ENCODE measurements at regions not wholly inside any gene's neighbourhood (a gene's known extent, or its start where the extent isn't known, plus 50 kb on each side); places are given as distances from the start of the nearest gene placed in this dataset.

- Histone ChIP-seq H3K27ac (ENCODE audit: low read depth in 1 of 2, low read length in 2 of 2) (no peak overlapping the region), H3K9me3 (ENCODE audit: control insufficient read depth in 4 of 4, low read length in 3 of 4) (no peaks in the 10 kb centered on the region), H3K4me1 (ENCODE audit: control insufficient read depth in 4 of 4, insufficient read depth in 4 of 4, low read length in 3 of 4) (peaks cover 2 to 10% (median 6%) of the 10 kb centered on the region in 4 donors), H3K9ac (ENCODE audit: low read depth in 1 of 2, low read length in 2 of 2) (no peak overlapping the region), H3K4me3 (ENCODE audit: low read depth in 1 of 3, low read length in 3 of 3) (no peak overlapping the region), H3K27me3 (ENCODE audit: control insufficient read depth in 4 of 4, insufficient read depth in 4 of 4, low read length in 3 of 4) (no peaks in the 10 kb centered on the region), H3K36me3 (ENCODE audit: control insufficient read depth in 4 of 4, insufficient read depth in 3 of 4, low read depth in 1 of 4, low read length in 3 of 4) (no peaks in the 10 kb centered on the region)
- TF ChIP-seq FOXA1 (IDR thresholded peaks at IDR 0.05) (no peak), GABPA (IDR thresholded peaks at IDR 0.05 in 1 of 2, conservative IDR thresholded peaks at IDR 0.05 in 1 of 2) (no peak), MAX (IDR thresholded peaks at IDR 0.05) (no peak), HNF4G (IDR thresholded peaks at IDR 0.05) (no peak), RAD21 (IDR thresholded peaks at IDR 0.05) (no peak), TAF1 (conservative IDR thresholded peaks at IDR 0.05) (no peak), ATF3 (IDR thresholded peaks at IDR 0.05) (no peak)
- DNase-seq (ENCODE audit: low spot score): no peak
- WGBS: 89% methylated on average over 10 of the region's 10 CpGs
Measured at GRCh38 chr6:105786890-105787655, 299.1 kb upstream of the PRDM1 start.

GRCh38 chr6:105786449-105786848, 299.7 kb upstream of the PRDM1 start:
- H3K27ac ChIP-seq (ENCODE audit: low read depth in 1 of 2, low read length in 2 of 2): no peak overlapping the region
- H3K27me3 ChIP-seq (ENCODE audit: control insufficient read depth in 4 of 4, insufficient read depth in 4 of 4, low read length in 3 of 4): no peaks in the 10 kb centered on the region
- no peak for DNase-seq (ENCODE audit: low spot score)
- no peak overlapping the region for H3K9ac ChIP-seq (ENCODE audit: low read depth in 1 of 2, low read length in 2 of 2)
- peaks cover 0 to 4% (median under 1%) of the 10 kb centered on the region in 4 donors for H3K4me1 ChIP-seq (ENCODE audit: control insufficient read depth in 4 of 4, insufficient read depth in 4 of 4, low read length in 3 of 4)
- no peaks in the 10 kb centered on the region for H3K9me3 ChIP-seq (ENCODE audit: control insufficient read depth in 4 of 4, low read length in 3 of 4)
- no peaks in the 10 kb centered on the region for H3K36me3 ChIP-seq (ENCODE audit: control insufficient read depth in 4 of 4, insufficient read depth in 3 of 4, low read depth in 1 of 4, low read length in 3 of 4)
- 79% methylated on average over 1 of the region's 1 CpG for WGBS
- H3K4me3 ChIP-seq (ENCODE audit: low read depth in 1 of 3, low read length in 3 of 3): no peak overlapping the region
- TF ChIP-seq NR2F2 (IDR thresholded peaks at IDR 0.05) (no peak), ZBTB33 (IDR thresholded peaks at IDR 0.05) (no peak), RXRA (IDR thresholded peaks at IDR 0.05) (no peak), HNF4G (IDR thresholded peaks at IDR 0.05) (no peak)

- H3K9me3 ChIP-seq (ENCODE audit: control insufficient read depth in 4 of 4, low read length in 3 of 4): no peaks in the 10 kb centered on the region
- no peak overlapping the region for H3K9ac ChIP-seq (ENCODE audit: low read depth in 1 of 2, low read length in 2 of 2)
- DNase-seq (ENCODE audit: low spot score): no peak
- H3K27ac ChIP-seq (ENCODE audit: low read depth in 1 of 2, low read length in 2 of 2): no peak overlapping the region
- no peaks in the 10 kb centered on the region for H3K27me3 ChIP-seq (ENCODE audit: control insufficient read depth in 4 of 4, insufficient read depth in 4 of 4, low read length in 3 of 4)
- WGBS: 79% methylated on average over 6 of the region's 6 CpGs
- H3K4me1 ChIP-seq (ENCODE audit: control insufficient read depth in 4 of 4, insufficient read depth in 4 of 4, low read length in 3 of 4): no peaks in the 10 kb centered on the region
- TF ChIP-seq JUND (IDR thresholded peaks at IDR 0.05) (no peak), TAF1 (conservative IDR thresholded peaks at IDR 0.05) (no peak), EGR1 (IDR thresholded peaks at IDR 0.05; ENCODE audit: low read depth in 2 of 2) (no peak), ATF3 (IDR thresholded peaks at IDR 0.05) (no peak), ZBTB33 (IDR thresholded peaks at IDR 0.05) (no peak), HNF4G (IDR thresholded peaks at IDR 0.05) (no peak), NR2F2 (IDR thresholded peaks at IDR 0.05) (no peak), FOXA1 (IDR thresholded peaks at IDR 0.05) (no peak), MAX (IDR thresholded peaks at IDR 0.05) (no peak), CTCF (IDR thresholded peaks at IDR 0.05; ENCODE audit: low read depth, low read length, missing input control) (no peak), YY1 (IDR thresholded peaks at IDR 0.05) (no peak), SP1 (IDR thresholded peaks at IDR 0.05) (no peak), GABPA (IDR thresholded peaks at IDR 0.05 in 1 of 2, conservative IDR thresholded peaks at IDR 0.05 in 1 of 2) (no peak), RAD21 (IDR thresholded peaks at IDR 0.05) (no peak)
- no peak overlapping the region for H3K4me3 ChIP-seq (ENCODE audit: low read depth in 1 of 3, low read length in 3 of 3)
- no peaks in the 10 kb centered on the region for H3K36me3 ChIP-seq (ENCODE audit: control insufficient read depth in 4 of 4, insufficient read depth in 3 of 4, low read depth in 1 of 4, low read length in 3 of 4)
Measured at GRCh38 chr6:105785066-105785811, 300.9 kb upstream of the PRDM1 start.
